ENCODE measurements at regions not wholly inside any gene's neighbourhood (a gene's known extent, or its start where the extent isn't known, plus 50 kb on each side); places are given as distances from the start of the nearest gene placed in this dataset.

DNA sequence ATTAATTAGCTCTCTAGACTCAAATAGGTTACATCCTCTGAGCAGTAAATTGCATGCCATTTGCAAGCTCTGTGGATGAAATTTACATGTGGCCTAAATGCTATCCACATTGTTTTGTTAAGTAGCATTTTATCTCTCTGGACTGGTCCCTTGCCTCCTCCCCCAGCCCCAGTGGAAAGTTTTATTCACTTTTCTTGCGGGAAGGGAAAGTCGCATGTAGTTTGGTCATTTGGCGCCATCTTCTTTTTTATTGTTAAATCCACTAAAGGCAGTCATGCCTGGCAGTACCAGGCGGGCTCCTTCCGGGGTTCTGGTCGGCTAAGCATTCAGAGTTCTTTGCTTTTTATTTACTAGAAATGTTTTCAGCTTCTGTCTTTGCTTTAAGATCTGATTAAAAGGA, 188.7 kb downstream of the TM9SF2 start:
- TF ChIP-seq CTCF (optimal IDR thresholded peaks at IDR 0.05 in 1 of 3, IDR thresholded peaks at IDR 0.05 in 1 of 3, conservative IDR thresholded peaks at IDR 0.05 in 1 of 3; ENCODE audit: extremely low read depth in 1 of 3, insufficient read depth in 2 of 3, low read length in 3 of 3) (no peak), EZH2 (IDR thresholded peaks at IDR 0.05; ENCODE audit: low read length) (no peak)
- H2AFZ ChIP-seq (ENCODE audit: control insufficient read depth, low read length), result no peak overlapping the region
- no peak overlapping the region for H3K27ac ChIP-seq (ENCODE audit: control insufficient read depth, insufficient read depth, low read length)
- no peak overlapping the region for H3K4me2 ChIP-seq (ENCODE audit: control insufficient read depth, extremely low read depth, insufficient read depth, low read depth, low read length)
- no peaks in the 10 kb centered on the region for H4K20me1 ChIP-seq (ENCODE audit: control insufficient read depth, extremely low read depth, insufficient read depth, low read length)
- no peaks in the 10 kb centered on the region for H3K79me2 ChIP-seq (ENCODE audit: control insufficient read depth, insufficient read depth, low read length)
- H3K36me3 ChIP-seq (ENCODE audit: control insufficient read depth in 2 of 2, extremely low read depth in 1 of 2, insufficient read depth in 2 of 2, low read length in 2 of 2), result no peaks in the 10 kb centered on the region
- H3K27me3 ChIP-seq (ENCODE audit: control insufficient read depth, extremely low read depth, insufficient read depth, low read length), result no peaks in the 10 kb centered on the region
- no peak overlapping the region for H3K9ac ChIP-seq (ENCODE audit: control insufficient read depth, extremely low read depth, insufficient read depth, low read length)
- H3K9me3 ChIP-seq (ENCODE audit: control insufficient read depth, low read depth, low read length), result no peaks in the 10 kb centered on the region
- no peak for FAIRE-seq
- H3K9me1 ChIP-seq (ENCODE audit: control insufficient read depth, extremely low read depth, insufficient read depth, low read length), result no peaks in the 10 kb centered on the region
- no peaks in the 10 kb centered on the region for H3K4me1 ChIP-seq (ENCODE audit: control insufficient read depth, extremely low read depth, insufficient read depth, low read length)
- H3K4me3 ChIP-seq (ENCODE audit: control insufficient read depth in 2 of 3, extremely low read depth in 1 of 3, insufficient read depth in 2 of 3, low read depth in 1 of 3, low read length in 3 of 3), result no peak overlapping the region
- dilution Hi-C loops (cut with MboI; ENCODE audit: extremely low pct_ligation_motif_present, low sequenced_read_pairs), result loop anchor here (25.0 kb wide), 1 partner anchor 147 kb away; no protein-coding TSS in a partner anchor
- no peak for DNase-seq (ENCODE audit: low read depth, low spot score)

DNA sequence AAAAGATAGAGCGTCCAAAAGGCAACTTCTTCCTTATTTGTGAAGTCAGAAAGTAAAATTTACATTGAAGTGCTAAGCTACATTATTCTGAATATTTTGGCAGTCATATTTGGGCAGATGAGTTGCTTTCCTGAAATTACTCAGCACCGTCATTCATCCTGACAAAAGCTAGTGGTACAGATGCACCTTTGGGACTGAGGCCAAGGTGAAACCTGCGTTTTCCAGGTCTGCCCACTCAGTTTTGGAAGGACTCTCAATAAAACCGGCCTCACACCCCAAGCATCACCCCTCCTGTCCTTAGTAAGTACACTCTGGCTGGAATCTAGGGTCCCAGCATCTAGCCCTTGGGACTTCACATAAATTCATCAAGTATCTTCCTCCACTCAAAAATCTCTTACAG, 187.5 kb downstream of the TM9SF2 start:
- dilution Hi-C loops (cut with MboI; ENCODE audit: extremely low pct_ligation_motif_present, low sequenced_read_pairs), result loop anchor here (25.0 kb wide), 1 partner anchor 149 kb away; no protein-coding TSS in a partner anchor
- no peaks in the 10 kb centered on the region for H3K4me1 ChIP-seq (ENCODE audit: control insufficient read depth, extremely low read depth, insufficient read depth, low read length)
- DNase-seq (ENCODE audit: low read depth, low spot score) (no peak), FAIRE-seq (no peak)
- no peaks in the 10 kb centered on the region for H3K9me1 ChIP-seq (ENCODE audit: control insufficient read depth, extremely low read depth, insufficient read depth, low read length)
- no peaks in the 10 kb centered on the region for H3K9me3 ChIP-seq (ENCODE audit: control insufficient read depth, low read depth, low read length)
- no peaks in the 10 kb centered on the region for H4K20me1 ChIP-seq (ENCODE audit: control insufficient read depth, extremely low read depth, insufficient read depth, low read length)
- no peaks in the 10 kb centered on the region for H3K27me3 ChIP-seq (ENCODE audit: control insufficient read depth, extremely low read depth, insufficient read depth, low read length)
- no peak overlapping the region for H2AFZ ChIP-seq (ENCODE audit: control insufficient read depth, low read length)
- TF ChIP-seq EZH2 (IDR thresholded peaks at IDR 0.05; ENCODE audit: low read length) (no peak), CTCF (optimal IDR thresholded peaks at IDR 0.05 in 1 of 3, IDR thresholded peaks at IDR 0.05 in 1 of 3, conservative IDR thresholded peaks at IDR 0.05 in 1 of 3; ENCODE audit: extremely low read depth in 1 of 3, insufficient read depth in 2 of 3, low read length in 3 of 3) (no peak)
- no peaks in the 10 kb centered on the region for H3K36me3 ChIP-seq (ENCODE audit: control insufficient read depth in 2 of 2, extremely low read depth in 1 of 2, insufficient read depth in 2 of 2, low read length in 2 of 2)
- H3K79me2 ChIP-seq (ENCODE audit: control insufficient read depth, insufficient read depth, low read length), result no peaks in the 10 kb centered on the region
- no peak overlapping the region for H3K4me3 ChIP-seq (ENCODE audit: control insufficient read depth in 2 of 3, extremely low read depth in 1 of 3, insufficient read depth in 2 of 3, low read depth in 1 of 3, low read length in 3 of 3)
- no peak overlapping the region for H3K27ac ChIP-seq (ENCODE audit: control insufficient read depth, insufficient read depth, low read length)
- no peak overlapping the region for H3K9ac ChIP-seq (ENCODE audit: control insufficient read depth, extremely low read depth, insufficient read depth, low read length)
- H3K4me2 ChIP-seq (ENCODE audit: control insufficient read depth, extremely low read depth, insufficient read depth, low read depth, low read length), result no peak overlapping the region
